Stomach (tissue), 4 donors: ENCODE measurements at regions not wholly inside any gene's neighbourhood (a gene's known extent, or its start where the extent isn't known, plus 50 kb on each side); places are given as distances from the start of the nearest gene placed in this dataset.

Experiments used
- EP300 ChIP-seq: sonication (generic); formaldehyde crosslinking; IDR thresholded peaks from one replicate; pipeline ENCODE4 v1.6.1; 2017; ENCODE audit warnings: antibody characterized with exemption
- POLR2A ChIP-seq, 4 donors: fragments of 450-650 bp; IDR thresholded peaks; one replicate each; pipeline ENCODE4 v1.6.1; 2016; ENCODE audit warnings: antibody characterized with exemption in 4 of 4, control low read depth in 2 of 4, mild to moderate bottlenecking in 1 of 4, moderate library complexity in 1 of 4
- TF ChIP-seq, protein P1 (sequence below), 7 experiments: fragments of 450-650 bp in 4 of 7; fragments of 200-600 bp in 3 of 7; sonication (generic) in 3 of 7; IDR thresholded peaks; one replicate each; pipeline ENCODE4 v1.5.1; 2016 to 2019; ENCODE audit warnings: antibody characterized with exemption in 7 of 7, control low read depth in 2 of 7, mild to moderate bottlenecking in 1 of 7

DNA sequence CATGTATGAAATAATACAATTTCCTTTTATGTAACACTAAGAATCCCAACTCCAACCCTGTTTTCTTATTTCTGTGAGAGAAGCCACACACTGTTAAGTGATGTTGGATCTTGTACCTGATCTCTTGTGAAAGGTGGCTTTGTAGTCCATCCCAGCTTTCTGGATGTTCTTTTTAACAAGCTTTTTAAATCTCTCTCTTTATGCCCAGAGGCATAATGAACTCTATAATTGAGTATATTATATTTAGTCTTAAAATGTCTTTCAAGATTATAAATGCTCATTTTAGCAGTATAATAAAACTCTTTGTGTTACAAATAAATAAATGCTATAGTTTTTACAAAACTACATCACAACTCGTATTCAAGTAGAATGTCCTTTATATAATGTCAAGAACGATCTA is 922.1 kb downstream of the EPHA7 start:
- TF ChIP-seq, protein P1, sequence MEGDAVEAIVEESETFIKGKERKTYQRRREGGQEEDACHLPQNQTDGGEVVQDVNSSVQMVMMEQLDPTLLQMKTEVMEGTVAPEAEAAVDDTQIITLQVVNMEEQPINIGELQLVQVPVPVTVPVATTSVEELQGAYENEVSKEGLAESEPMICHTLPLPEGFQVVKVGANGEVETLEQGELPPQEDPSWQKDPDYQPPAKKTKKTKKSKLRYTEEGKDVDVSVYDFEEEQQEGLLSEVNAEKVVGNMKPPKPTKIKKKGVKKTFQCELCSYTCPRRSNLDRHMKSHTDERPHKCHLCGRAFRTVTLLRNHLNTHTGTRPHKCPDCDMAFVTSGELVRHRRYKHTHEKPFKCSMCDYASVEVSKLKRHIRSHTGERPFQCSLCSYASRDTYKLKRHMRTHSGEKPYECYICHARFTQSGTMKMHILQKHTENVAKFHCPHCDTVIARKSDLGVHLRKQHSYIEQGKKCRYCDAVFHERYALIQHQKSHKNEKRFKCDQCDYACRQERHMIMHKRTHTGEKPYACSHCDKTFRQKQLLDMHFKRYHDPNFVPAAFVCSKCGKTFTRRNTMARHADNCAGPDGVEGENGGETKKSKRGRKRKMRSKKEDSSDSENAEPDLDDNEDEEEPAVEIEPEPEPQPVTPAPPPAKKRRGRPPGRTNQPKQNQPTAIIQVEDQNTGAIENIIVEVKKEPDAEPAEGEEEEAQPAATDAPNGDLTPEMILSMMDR (IDR thresholded peaks at IDR 0.05), result no peak
- TF ChIP-seq POLR2A (IDR thresholded peaks at IDR 0.05) (no peak), EP300 (no peak)
